ENCODE measurements at regions not wholly inside any gene's neighbourhood (a gene's known extent, or its start where the extent isn't known, plus 50 kb on each side); places are given as distances from the start of the nearest gene placed in this dataset.

GRCh38 chr16:6200861-6201260 lies 1103.3 kb upstream of the EEF2KMT start:
- TF ChIP-seq CTCF (IDR thresholded peaks at IDR 0.05) (no peak), POLR2A (IDR thresholded peaks at IDR 0.05) (no peak)
